Heart right ventricle (tissue), 16 donors: ENCODE measurements at regions not wholly inside any gene's neighbourhood (a gene's known extent, or its start where the extent isn't known, plus 50 kb on each side); places are given as distances from the start of the nearest gene placed in this dataset.

Experiments used
- ATAC-seq, 8 donors: fragments of 200-7000 bp; cut with Tn5 transposase; one replicate each; pipeline ENCODE4 v1.9.1; 2020; ENCODE audit warnings: mild to moderate bottlenecking in 8 of 8, moderate library complexity in 8 of 8, moderate number of reproducible peaks in 1 of 8
- DNase-seq, 2 donors: peaks; one replicate each; pipeline ENCODE4 v3.0.0-alpha.2; 2020
- H3K27ac ChIP-seq, 10 donors: fragments of 200-600 bp; sonication (generic) in 2 of 10; one replicate each; pipeline versions ENCODE4 v1.5.0 to v1.8.0; 2020 to 2022; ENCODE audit warnings: mild to moderate bottlenecking in 3 of 10
- H3K27me3 ChIP-seq, 7 donors: fragments of 200-600 bp; one replicate each; pipeline ENCODE4 v1.8.0; 2021 to 2022; ENCODE audit warnings: mild to moderate bottlenecking in 2 of 7
- H3K36me3 ChIP-seq, 9 donors: fragments of 200-600 bp; sonication (generic) in 1 of 9; one replicate each; pipeline versions ENCODE4 v1.5.0 to v1.8.0; 2020 to 2022; ENCODE audit warnings: mild to moderate bottlenecking in 2 of 9
- H3K4me1 ChIP-seq, 9 donors: fragments of 200-600 bp; sonication (generic) in 1 of 9; one replicate each; pipeline versions ENCODE4 v1.5.0 to v1.8.0; 2020 to 2022; ENCODE audit warnings: mild to moderate bottlenecking in 4 of 9
- H3K4me3 ChIP-seq, 10 donors: fragments of 200-600 bp; sonication (generic) in 2 of 10; one replicate each; pipeline versions ENCODE4 v1.5.0 to v1.8.0; 2020 to 2022; ENCODE audit warnings: mild to moderate bottlenecking in 7 of 10, moderate library complexity in 2 of 10
- H3K9me3 ChIP-seq, 11 donors: fragments of 200-600 bp in 10 of 11; sonication (generic) in 2 of 11; one replicate each; pipeline versions ENCODE4 v1.5.0 to v1.8.0; 2013 to 2022; ENCODE audit warnings: mild to moderate bottlenecking in 2 of 11, control low read depth in 1 of 11, moderate library complexity in 1 of 11
- WGBS, 2 donors: extraction: QIAGEN DNeasy Blood & Tissue Kit; methylation state at CpG; one replicate each; pipeline ENCODE4 v1.1.7; 2013; ENCODE audit warnings: inconsistent platforms in 1 of 2; 5-methylcytosine and 5-hydroxymethylcytosine counted together
- intact Hi-C, 10 donors: fragments of 100-400 bp; cut with DNase I; formaldehyde crosslinking; loops; one replicate each; pipeline versions ENCODE4 v1.11.1 to v1.14.2; 2022
- TF ChIP-seq, protein P1 (sequence below), 9 donors: fragments of 200-600 bp; sonication (generic) in 2 of 9; IDR thresholded peaks; one replicate each; pipeline versions ENCODE4 v1.5.0 to v1.8.0; 2021 to 2022; ENCODE audit warnings: antibody characterized with exemption in 9 of 9, mild to moderate bottlenecking in 5 of 9, moderate library complexity in 1 of 9
- donor health status: Arrhythmogenic right ventricular cardiomyopathy.
- donor health status: ischemic (EF 13 %, LVEDD 7.1; RV severe dilation, severe dysfunction).
- donor health status: healthy with polysubstance abuse.
- donor health status: DM: no; HTN: yes; CAD: no.
- donor health status: DM: no; HTN: no; CAD: no.
- donor health status: ischemic (EF 25% LVEDD 6.9; RV normal size, moderate dysfunction).
- donor health status: ischemic (EF 25% LVEDD 5.7; RV mildly dilated, moderate dysfunction).
- donor health status: healthy.
- donor health status: DM: yes; HTN: yes; CAD: no.
- donor health status: Ischemic cardiomyopathy.
- donor health status: ischemic (EF 35%, LVEDD 5.7; RV mildly dilated, moderate dysfunction).
- donor health status: nonischemic (EF 11% LVEDD 7.7; RV severe dilation, severe dysfunction).
- donor health status: DM: yes; HTN: yes; CAD: no.
- donor health status: PGD.
- donor health status: ischemic (EF 29% LVEDD 5.4; RV normal size, mild dysfunction).
- donor health status: nonischemic (EF 23%, LVEDD 6.1; RV moderate dilation, normal function).

DNA sequence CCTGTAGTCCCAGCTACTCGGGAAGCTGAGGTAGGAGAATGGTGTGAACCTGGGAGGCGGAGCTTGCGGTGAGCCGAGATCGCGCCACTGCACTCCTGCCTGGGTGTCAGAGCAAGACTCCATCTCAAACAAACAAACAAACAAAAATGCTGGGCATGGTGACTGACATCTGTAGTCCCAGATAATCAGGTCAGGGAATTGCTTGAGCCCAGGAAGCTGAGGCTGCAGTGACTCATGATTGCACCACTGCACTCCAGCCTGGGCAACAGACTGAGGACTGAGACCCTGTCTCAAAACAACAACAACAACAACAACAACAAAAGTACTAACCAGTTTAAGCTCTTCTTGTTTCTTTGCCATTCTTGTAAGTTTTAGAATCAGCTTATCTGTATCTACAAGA is 383.0 kb upstream of the PMFBP1 start:
- intact Hi-C loops: no loop called here
- 96 to 99% methylated on average over 6 of the region's 6 CpGs for WGBS, 2 donors
- Histone ChIP-seq H3K4me1 (no peaks in the 10 kb centered on the region), H3K27me3 (no peaks in the 10 kb centered on the region), H3K4me3 (no peak overlapping the region), H3K9me3 (peaks cover 0 to 11% (median 0%) of the 10 kb centered on the region in 11 donors), H3K36me3 (no peaks in the 10 kb centered on the region), H3K27ac (no peak overlapping the region)
- DNase-seq (no peak), ATAC-seq (no peak)
- TF ChIP-seq, protein P1, sequence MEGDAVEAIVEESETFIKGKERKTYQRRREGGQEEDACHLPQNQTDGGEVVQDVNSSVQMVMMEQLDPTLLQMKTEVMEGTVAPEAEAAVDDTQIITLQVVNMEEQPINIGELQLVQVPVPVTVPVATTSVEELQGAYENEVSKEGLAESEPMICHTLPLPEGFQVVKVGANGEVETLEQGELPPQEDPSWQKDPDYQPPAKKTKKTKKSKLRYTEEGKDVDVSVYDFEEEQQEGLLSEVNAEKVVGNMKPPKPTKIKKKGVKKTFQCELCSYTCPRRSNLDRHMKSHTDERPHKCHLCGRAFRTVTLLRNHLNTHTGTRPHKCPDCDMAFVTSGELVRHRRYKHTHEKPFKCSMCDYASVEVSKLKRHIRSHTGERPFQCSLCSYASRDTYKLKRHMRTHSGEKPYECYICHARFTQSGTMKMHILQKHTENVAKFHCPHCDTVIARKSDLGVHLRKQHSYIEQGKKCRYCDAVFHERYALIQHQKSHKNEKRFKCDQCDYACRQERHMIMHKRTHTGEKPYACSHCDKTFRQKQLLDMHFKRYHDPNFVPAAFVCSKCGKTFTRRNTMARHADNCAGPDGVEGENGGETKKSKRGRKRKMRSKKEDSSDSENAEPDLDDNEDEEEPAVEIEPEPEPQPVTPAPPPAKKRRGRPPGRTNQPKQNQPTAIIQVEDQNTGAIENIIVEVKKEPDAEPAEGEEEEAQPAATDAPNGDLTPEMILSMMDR (IDR thresholded peaks at IDR 0.05): no peak

DNA sequence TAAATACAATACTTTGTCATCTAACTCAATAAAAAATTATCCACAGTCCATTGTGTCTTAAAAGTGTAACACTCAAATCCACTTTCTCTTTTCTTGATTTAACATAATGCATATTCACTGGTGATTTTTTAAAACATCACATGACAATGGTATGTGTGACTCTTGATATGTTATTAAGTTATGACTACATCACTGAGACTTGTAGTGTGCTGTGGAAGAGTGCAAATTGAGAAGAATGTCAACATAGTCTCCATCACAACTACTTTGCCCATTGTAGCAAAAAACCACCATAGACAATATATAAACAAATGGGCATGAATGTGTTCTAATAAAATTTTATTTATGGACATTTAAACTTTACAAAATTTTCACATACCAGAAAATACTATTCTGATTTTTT is 380.7 kb upstream of the PMFBP1 start:
- H3K9me3 ChIP-seq: peaks cover 0 to 22% (median 0%) of the 10 kb centered on the region in 11 donors
- ATAC-seq (no peak), DNase-seq (no peak)
- no peaks in the 10 kb centered on the region for H3K4me1 ChIP-seq
- no peak overlapping the region for H3K27ac ChIP-seq
- H3K4me3 ChIP-seq: no peak overlapping the region
- TF ChIP-seq, protein P1 (IDR thresholded peaks at IDR 0.05): no peak
- no peaks in the 10 kb centered on the region for H3K27me3 ChIP-seq
- no peaks in the 10 kb centered on the region for H3K36me3 ChIP-seq
- intact Hi-C loops: no loop called here

DNA sequence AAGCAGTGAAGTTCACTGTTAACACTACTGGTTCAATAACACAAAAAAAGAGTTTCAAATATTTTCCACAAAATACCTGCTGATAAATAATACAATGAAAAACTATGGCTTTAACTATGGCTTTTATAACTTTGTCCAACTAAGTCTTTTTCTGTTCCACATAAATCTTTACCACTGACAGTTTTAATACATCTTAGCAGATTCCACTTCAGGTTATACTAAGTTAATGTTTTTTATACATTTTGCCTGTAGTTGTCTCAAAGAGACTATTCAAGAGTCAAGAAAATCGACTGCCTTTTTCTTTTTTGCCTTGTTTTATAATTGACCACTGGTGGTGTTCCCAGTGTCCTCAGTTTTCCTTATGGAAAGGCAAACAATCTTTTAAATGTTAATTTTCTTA is 379.7 kb upstream of the PMFBP1 start:
- Histone ChIP-seq H3K36me3 (no peaks in the 10 kb centered on the region), H3K4me1 (no peaks in the 10 kb centered on the region), H3K4me3 (no peak overlapping the region), H3K27ac (no peak overlapping the region), H3K27me3 (no peaks in the 10 kb centered on the region), H3K9me3 (peaks cover 0 to 22% (median 0%) of the 10 kb centered on the region in 11 donors)
- intact Hi-C loops: no loop called here
- 75 to 98% methylated on average over 1 of the region's 1 CpG for WGBS, 2 donors
- ATAC-seq (no peak), DNase-seq (no peak)
- TF ChIP-seq, protein P1 (IDR thresholded peaks at IDR 0.05): no peak

DNA sequence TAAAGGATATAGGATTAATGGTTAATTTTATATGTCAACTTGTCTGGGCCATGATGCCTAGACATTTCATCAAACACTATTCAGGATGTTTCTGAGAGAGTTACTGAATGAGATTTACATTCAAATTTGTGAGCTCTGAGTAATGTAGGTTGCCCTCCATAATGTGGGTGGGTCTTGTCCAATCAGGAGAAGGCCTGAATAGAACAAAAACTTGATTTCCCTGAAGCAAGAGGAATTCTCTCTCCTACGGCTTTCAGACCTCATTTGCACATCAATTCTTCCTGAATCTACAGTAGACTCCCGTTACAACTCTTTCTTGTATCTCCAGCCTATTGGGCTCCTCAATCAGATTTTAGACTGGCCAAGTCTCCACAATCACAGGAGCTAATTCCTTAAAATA is 377.9 kb upstream of the PMFBP1 start:
- Histone ChIP-seq H3K4me3 (no peak overlapping the region), H3K27me3 (no peaks in the 10 kb centered on the region), H3K9me3 (peaks cover 0 to 22% (median 0%) of the 10 kb centered on the region in 11 donors), H3K36me3 (no peaks in the 10 kb centered on the region), H3K4me1 (no peaks in the 10 kb centered on the region), H3K27ac (no peak overlapping the region)
- ATAC-seq: no peak
- intact Hi-C loops: no loop called here
- 91 to 94% methylated on average over 2 of the region's 2 CpGs for WGBS, 2 donors
- TF ChIP-seq, protein P1 (IDR thresholded peaks at IDR 0.05): no peak
- DNase-seq: no peak

DNA sequence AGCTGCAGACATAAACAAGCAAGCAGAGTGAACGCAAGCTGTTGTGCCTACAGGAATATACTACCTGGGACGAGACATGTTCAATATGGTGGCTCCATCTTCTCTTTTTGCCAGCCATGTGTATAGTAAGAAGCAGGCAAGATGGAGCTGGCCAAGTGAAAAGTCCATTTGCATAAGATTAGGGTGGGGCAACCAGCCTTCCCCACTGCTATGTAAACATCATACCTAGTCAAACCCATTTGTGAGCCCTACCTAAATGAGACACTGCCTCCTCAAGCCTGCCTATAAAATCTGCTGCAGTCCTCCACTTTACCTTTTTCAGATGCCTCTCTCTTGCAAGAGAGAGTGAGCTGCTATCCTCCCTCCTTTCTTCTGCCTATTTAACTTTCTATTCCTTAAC is 370.1 kb upstream of the PMFBP1 start:
- Histone ChIP-seq H3K4me3 (no peak overlapping the region), H3K27me3 (peaks cover 0 to 4% (median 0%) of the 10 kb centered on the region in 7 donors), H3K36me3 (no peaks in the 10 kb centered on the region), H3K9me3 (no peaks in the 10 kb centered on the region), H3K4me1 (no peaks in the 10 kb centered on the region), H3K27ac (no peak overlapping the region)
- ATAC-seq (no peak), DNase-seq (no peak)
- TF ChIP-seq, protein P1 (IDR thresholded peaks at IDR 0.05): no peak
- WGBS, 2 donors: 97 to 100% methylated on average over 2 of the region's 2 CpGs
- intact Hi-C loops: no loop called here
